Smooth muscle cell (in vitro differentiated cells): ENCODE measurements at regions not wholly inside any gene's neighbourhood (a gene's known extent, or its start where the extent isn't known, plus 50 kb on each side); places are given as distances from the start of the nearest gene placed in this dataset.

Source experiments
- DNase-seq: peaks from one replicate; lab custom pipeline; 2025; ENCODE audit not compliant: unreplicated experiment; lab: John Stamatoyannopoulos, UW
- H2AFZ ChIP-seq: fragments of 200-600 bp; sonication (generic); 2 replicates; pipeline ENCODE4 v1.6.0; 2016; ENCODE audit warnings: antibody characterized with exemption, low read depth, mild to moderate bottlenecking
- H3F3A ChIP-seq: fragments of 200-600 bp; sonication (generic); 2 replicates; pipeline ENCODE4 v1.6.0; 2017; ENCODE audit warnings: antibody characterized with exemption, low read depth
- H3K27ac ChIP-seq: fragments of 200-600 bp; sonication (generic); 2 replicates; pipeline ENCODE4 v1.5.1; 2016; ENCODE audit warnings: low read depth, mild to moderate bottlenecking
- H3K27me3 ChIP-seq: fragments of 200-600 bp; sonication (generic); 2 replicates; pipeline ENCODE4 v1.6.1; 2016; ENCODE audit warnings: low read depth, mild to moderate bottlenecking
- H3K36me3 ChIP-seq: fragments of 200-600 bp; sonication (generic); 2 replicates; pipeline ENCODE4 v1.5.1; 2016; ENCODE audit warnings: low read depth
- H3K4me1 ChIP-seq: fragments of 200-600 bp; sonication (generic); 2 replicates; pipeline ENCODE4 v1.5.1; 2016; ENCODE audit warnings: low read depth
- H3K4me2 ChIP-seq: fragments of 200-600 bp; sonication (generic); 2 replicates; pipeline ENCODE4 v1.6.0; 2016; ENCODE audit warnings: mild to moderate bottlenecking
- H3K4me3 ChIP-seq: fragments of 200-600 bp; sonication (generic); 2 replicates; pipeline ENCODE4 v1.5.1; 2016; ENCODE audit warnings: mild to moderate bottlenecking
- H3K79me2 ChIP-seq: fragments of 200-600 bp; sonication (generic); 2 replicates; pipeline ENCODE4 v1.6.0; 2016; ENCODE audit warnings: low read depth, mild to moderate bottlenecking
- H3K9ac ChIP-seq: fragments of 200-600 bp; sonication (generic); 2 replicates; pipeline ENCODE4 v1.6.0; 2016; ENCODE audit warnings: low read depth
- H3K9me3 ChIP-seq: fragments of 200-600 bp; sonication (generic); replicated peaks from 2 replicates; pipeline ENCODE4 v1.5.1; 2016; ENCODE audit warnings: low read depth
- H4K20me1 ChIP-seq: fragments of 200-600 bp; sonication (generic); 2 replicates; pipeline ENCODE4 v1.6.0; 2016; ENCODE audit warnings: low read depth
- WGBS: methylation state at CpG from one replicate; pipeline ENCODE4 v1.1.7; 2016; ENCODE audit warnings: low lambda C conversion rate; 5-methylcytosine and 5-hydroxymethylcytosine counted together
- TF ChIP-seq, protein P1 (sequence below): fragments of 200-600 bp; sonication (generic); IDR thresholded peaks from 2 replicates; pipeline ENCODE4 v1.5.1; 2017; ENCODE audit warnings: borderline replicate concordance, mild to moderate bottlenecking, antibody characterized with exemption; ENCODE audit not compliant: insufficient read depth, poor library complexity, severe bottlenecking

DNA sequence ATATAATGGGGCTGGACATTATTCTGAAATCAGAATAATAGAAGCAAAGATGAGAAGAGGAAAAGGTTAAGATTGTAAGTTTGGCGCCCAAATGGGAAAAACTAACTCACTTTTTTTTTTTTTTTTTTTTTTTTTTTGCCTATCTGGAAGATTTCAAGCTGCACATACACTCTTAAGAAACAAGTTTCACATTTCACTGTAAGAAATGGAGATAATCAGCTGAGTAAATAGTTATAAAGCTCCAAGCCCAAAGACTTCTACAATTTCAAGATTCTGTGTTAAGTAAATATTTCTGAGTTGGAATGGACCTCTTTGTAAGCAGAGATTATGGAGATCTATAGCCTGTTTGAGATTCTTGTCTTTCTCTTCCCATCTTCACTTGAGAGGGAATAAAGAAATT is 140.0 kb downstream of the SLC17A6 start:
- 94% methylated on average over 1 of the region's 1 CpG for whole genome bisulfite sequencing
- H2AFZ ChIP-seq: no peak overlapping the region
- TF ChIP-seq, protein P1, sequence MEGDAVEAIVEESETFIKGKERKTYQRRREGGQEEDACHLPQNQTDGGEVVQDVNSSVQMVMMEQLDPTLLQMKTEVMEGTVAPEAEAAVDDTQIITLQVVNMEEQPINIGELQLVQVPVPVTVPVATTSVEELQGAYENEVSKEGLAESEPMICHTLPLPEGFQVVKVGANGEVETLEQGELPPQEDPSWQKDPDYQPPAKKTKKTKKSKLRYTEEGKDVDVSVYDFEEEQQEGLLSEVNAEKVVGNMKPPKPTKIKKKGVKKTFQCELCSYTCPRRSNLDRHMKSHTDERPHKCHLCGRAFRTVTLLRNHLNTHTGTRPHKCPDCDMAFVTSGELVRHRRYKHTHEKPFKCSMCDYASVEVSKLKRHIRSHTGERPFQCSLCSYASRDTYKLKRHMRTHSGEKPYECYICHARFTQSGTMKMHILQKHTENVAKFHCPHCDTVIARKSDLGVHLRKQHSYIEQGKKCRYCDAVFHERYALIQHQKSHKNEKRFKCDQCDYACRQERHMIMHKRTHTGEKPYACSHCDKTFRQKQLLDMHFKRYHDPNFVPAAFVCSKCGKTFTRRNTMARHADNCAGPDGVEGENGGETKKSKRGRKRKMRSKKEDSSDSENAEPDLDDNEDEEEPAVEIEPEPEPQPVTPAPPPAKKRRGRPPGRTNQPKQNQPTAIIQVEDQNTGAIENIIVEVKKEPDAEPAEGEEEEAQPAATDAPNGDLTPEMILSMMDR: no peak
- no peaks in the 10 kb centered on the region for H3K27me3 ChIP-seq
- H3K9me3 ChIP-seq: no peaks in the 10 kb centered on the region
- no peak overlapping the region for H3K27ac ChIP-seq
- no peaks in the 10 kb centered on the region for H3K79me2 ChIP-seq
- H3K4me3 ChIP-seq: no peak overlapping the region
- no peaks in the 10 kb centered on the region for H3K4me1 ChIP-seq
- no peaks in the 10 kb centered on the region for H4K20me1 ChIP-seq
- no peak overlapping the region for H3K4me2 ChIP-seq
- H3K36me3 ChIP-seq: no peaks in the 10 kb centered on the region
- H3K9ac ChIP-seq: no peak overlapping the region
- no peaks in the 10 kb centered on the region for H3F3A ChIP-seq
- no peak for DNase-seq

DNA sequence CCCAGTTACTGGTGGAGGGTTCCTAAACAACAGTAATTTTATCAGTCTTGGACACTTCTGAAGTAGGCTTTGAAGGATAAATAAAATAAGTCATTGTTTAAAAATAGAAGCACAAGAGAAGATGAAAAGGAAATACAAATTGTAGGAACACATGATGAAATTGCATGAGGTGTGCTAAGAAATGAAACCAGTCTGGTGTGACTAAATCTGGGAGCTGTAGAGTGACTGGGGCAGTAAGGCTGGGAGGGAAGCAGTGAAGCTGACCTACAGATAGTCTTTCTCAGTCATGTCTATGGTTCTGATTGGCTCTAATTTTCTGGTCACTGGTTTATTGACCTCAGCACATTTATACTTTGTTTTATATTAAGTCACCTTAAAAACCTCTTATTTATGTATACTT is 139.1 kb downstream of the SLC17A6 start:
- H3K27ac ChIP-seq: no peak overlapping the region
- no peak overlapping the region for H3K9ac ChIP-seq

DNA sequence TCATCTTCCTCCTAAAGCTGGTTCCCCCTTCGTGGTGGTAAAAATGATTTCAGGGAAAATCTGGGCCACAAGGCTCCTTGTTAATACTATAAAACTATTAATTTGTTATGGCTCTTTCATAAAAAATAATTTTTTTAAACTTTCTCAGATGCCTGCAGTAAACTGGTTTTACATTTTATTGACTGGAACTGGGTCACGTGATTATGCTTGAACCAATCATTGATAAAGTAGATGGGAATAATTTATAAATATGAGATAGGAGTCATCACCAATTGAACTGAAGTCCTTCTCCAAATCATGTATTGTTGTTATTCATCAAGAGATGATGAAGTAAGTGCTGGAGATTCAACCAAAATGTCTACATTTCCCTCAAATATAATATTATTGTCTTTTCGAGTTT is 138.4 kb downstream of the SLC17A6 start:
- no peaks in the 10 kb centered on the region for H3K79me2 ChIP-seq
- no peaks in the 10 kb centered on the region for H3K4me1 ChIP-seq
- no peak overlapping the region for H2AFZ ChIP-seq
- no peaks in the 10 kb centered on the region for H3K36me3 ChIP-seq
- no peak overlapping the region for H3K9ac ChIP-seq
- no peak overlapping the region for H3K4me3 ChIP-seq
- H3F3A ChIP-seq: no peaks in the 10 kb centered on the region
- WGBS: 83% methylated on average over 3 of the region's 3 CpGs
- no peaks in the 10 kb centered on the region for H4K20me1 ChIP-seq
- no peak for DNase-seq
- no peaks in the 10 kb centered on the region for H3K27me3 ChIP-seq
- H3K27ac ChIP-seq: no peak overlapping the region
- H3K9me3 ChIP-seq: no peaks in the 10 kb centered on the region
- H3K4me2 ChIP-seq: no peak overlapping the region
- TF ChIP-seq, protein P1: no peak

More for the DNA sequence above, 139.1 kb downstream of the SLC17A6 start:
- DNase-seq: no peak
- TF ChIP-seq, protein P1: no peak
- no peaks in the 10 kb centered on the region for H3F3A ChIP-seq
- no peaks in the 10 kb centered on the region for H4K20me1 ChIP-seq
- H3K4me3 ChIP-seq: no peak overlapping the region
- no peaks in the 10 kb centered on the region for H3K79me2 ChIP-seq
- no peaks in the 10 kb centered on the region for H3K4me1 ChIP-seq
- H3K4me2 ChIP-seq: no peak overlapping the region
- no peak overlapping the region for H2AFZ ChIP-seq
- no peaks in the 10 kb centered on the region for H3K36me3 ChIP-seq
- H3K27me3 ChIP-seq: no peaks in the 10 kb centered on the region
- no peaks in the 10 kb centered on the region for H3K9me3 ChIP-seq

DNA sequence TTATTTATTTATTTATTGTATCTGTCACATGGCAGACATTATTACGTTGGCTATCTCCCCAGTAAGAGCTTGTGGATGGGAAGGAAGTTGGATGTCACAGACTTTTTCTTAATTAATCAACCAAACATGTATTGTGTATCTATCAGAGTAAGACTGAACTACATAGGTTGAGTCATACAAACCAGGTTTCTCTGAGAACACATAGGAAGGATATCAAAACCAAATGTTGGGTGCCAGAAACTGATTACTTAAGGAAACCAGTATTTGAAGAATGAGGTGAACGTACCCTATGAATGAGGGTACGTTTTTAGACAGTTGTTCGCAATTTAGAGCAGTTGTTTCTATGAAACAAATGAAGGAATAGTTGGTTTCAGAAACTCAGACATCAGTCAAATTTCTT is 136.4 kb downstream of the SLC17A6 start:
- Histone ChIP-seq H3K27me3 (no peaks in the 10 kb centered on the region), H4K20me1 (no peaks in the 10 kb centered on the region), H3K4me3 (no peak overlapping the region), H3F3A (no peaks in the 10 kb centered on the region), H3K27ac (no peak overlapping the region), H3K4me1 (no peaks in the 10 kb centered on the region), H3K9ac (no peak overlapping the region), H3K36me3 (no peaks in the 10 kb centered on the region), H2AFZ (no peak overlapping the region), H3K79me2 (no peaks in the 10 kb centered on the region), H3K4me2 (no peak overlapping the region), H3K9me3 (no peaks in the 10 kb centered on the region)
- TF ChIP-seq, protein P1: no peak
- DNase-seq: no peak
- WGBS: 86% methylated on average over 4 of the region's 4 CpGs
